ENCODE measurements at regions not wholly inside any gene's neighbourhood (a gene's known extent, or its start where the extent isn't known, plus 50 kb on each side); places are given as distances from the start of the nearest gene placed in this dataset.

- TF ChIP-seq CTCF (IDR thresholded peaks at IDR 0.05; ENCODE audit: low read length) (no peak), EZH2phosphoT487 (IDR thresholded peaks at IDR 0.05; ENCODE audit: low read length) (no peak)
Observed at GRCh38 chr1:172863031-172863430, 187.7 kb downstream of the TNFSF18 start.

Measured in MM.1S (cell line).